Activated CD4-positive, alpha-beta memory T cell treated with anti-CD3 and anti-CD28 coated beads, Interleukin-2, amount 10 ng/mL, durations not matched to agents 7 days and 5 days (primary cell): ENCODE measurements at regions not wholly inside any gene's neighbourhood (a gene's known extent, or its start where the extent isn't known, plus 50 kb on each side); places are given as distances from the start of the nearest gene placed in this dataset.
"Not testable (repeated sequence)": the region's sequence is repeated elsewhere in the genome, so short reads cannot be mapped to it uniquely, and the experiment has no call there.

Experiments
- CTCF ChIA-PET: fragments of 350-600 bp; sonication (Branson Sonifier 250); formaldehyde crosslinking; loops from one replicate; lab custom pipeline; 2021; ENCODE audit warnings: antibody characterized with exemption, inconsistent platforms; lab: Charles Lee
- POLR2A ChIA-PET: fragments of 350-600 bp; sonication (Branson Sonifier 250); formaldehyde crosslinking; loops from one replicate; lab custom pipeline; 2021; ENCODE audit warnings: antibody characterized with exemption; lab: Charles Lee
- DNase-seq: peaks from one replicate; pipeline ENCODE4 v3.0.0-alpha.2; 2020
- H3K27ac Mint-ChIP-seq: one replicate; pipeline ENCODE4 v1.8.0; 2021; ENCODE audit warnings: mild to moderate bottlenecking, mixed read lengths
- H3K27me3 Mint-ChIP-seq: one replicate; pipeline ENCODE4 v1.8.0; 2021; ENCODE audit warnings: mixed read lengths
- H3K36me3 Mint-ChIP-seq: one replicate; pipeline ENCODE4 v1.8.0; 2021; ENCODE audit warnings: low read depth, mixed read lengths
- H3K4me1 Mint-ChIP-seq: one replicate; pipeline ENCODE4 v1.8.0; 2021; ENCODE audit warnings: mixed read lengths
- H3K4me3 Mint-ChIP-seq: one replicate; pipeline ENCODE4 v1.8.0; 2021; ENCODE audit warnings: mild to moderate bottlenecking, mixed read lengths
- H3K9me3 Mint-ChIP-seq: one replicate; pipeline ENCODE4 v1.8.0; 2021; ENCODE audit warnings: mixed read lengths

DNA sequence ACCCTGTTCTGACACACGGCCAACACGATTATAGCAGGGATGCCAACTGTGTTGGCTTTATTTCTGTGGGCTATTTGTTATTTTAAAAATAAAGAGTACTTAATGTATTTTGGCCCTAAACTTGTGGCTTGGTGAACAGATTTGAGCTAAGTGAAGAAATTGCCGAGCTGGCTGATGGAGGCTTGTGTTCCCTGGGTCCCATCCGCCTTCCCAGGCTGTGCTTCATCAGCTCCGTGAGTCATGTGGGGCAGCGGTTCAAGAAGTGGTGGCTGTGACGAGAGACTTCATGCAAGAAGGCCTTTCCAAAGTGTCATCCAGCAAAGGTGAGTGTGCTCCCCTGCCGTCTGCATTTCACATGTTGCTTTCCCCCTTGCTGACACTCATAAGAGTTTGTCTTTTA lies 73.6 kb upstream of the NCK2 start:
- H3K27ac Mint-ChIP-seq, result no peak overlapping the region
- H3K36me3 Mint-ChIP-seq, result peaks cover 6% of the 10 kb centered on the region
- no peak overlapping the region for H3K4me3 Mint-ChIP-seq
- H3K4me1 Mint-ChIP-seq, result peaks cover 13% of the 10 kb centered on the region
- ChIA-PET CTCF (no interaction called here), POLR2A (no interaction called here)
- no peak for DNase-seq
- H3K9me3 Mint-ChIP-seq, result peaks cover 18% of the 10 kb centered on the region
- H3K27me3 Mint-ChIP-seq, result peaks cover 5% of the 10 kb centered on the region

DNA sequence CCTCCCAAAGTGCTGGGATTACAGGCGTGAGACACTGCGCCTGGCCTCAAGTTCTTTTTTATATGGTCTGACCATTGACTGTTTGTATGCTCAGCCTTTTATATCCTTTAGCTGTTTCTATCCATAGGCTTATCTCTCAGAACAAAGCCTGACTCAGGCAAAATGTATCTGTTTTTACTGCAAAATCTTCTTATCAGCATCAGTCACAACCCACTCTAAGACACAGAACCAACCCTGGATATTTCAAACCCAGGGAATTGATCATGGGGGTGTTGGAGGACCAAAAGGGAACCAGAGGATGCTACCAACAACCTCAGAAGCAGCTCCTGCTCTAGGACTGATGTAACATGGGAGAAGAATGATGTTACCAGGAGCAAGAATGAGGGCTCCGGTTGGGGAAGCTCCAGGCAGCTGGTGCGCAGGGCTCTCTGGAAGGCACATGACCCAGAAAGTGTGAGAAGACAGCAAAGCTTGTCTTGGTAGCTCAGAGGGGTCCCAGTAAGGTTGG lies 75.3 kb upstream of the NCK2 start:
- Mint-ChIP-seq H3K27me3 (peaks cover 10% of the 10 kb centered on the region), H3K36me3 (peaks cover 12% of the 10 kb centered on the region), H3K27ac (no peak overlapping the region), H3K4me1 (peaks cover 3% of the 10 kb centered on the region), H3K4me3 (no peak overlapping the region), H3K9me3 (peaks cover 24% of the 10 kb centered on the region)
- CTCF ChIA-PET, result no interaction called here
- POLR2A ChIA-PET, result no interaction called here
- DNase-seq, result no peak

DNA sequence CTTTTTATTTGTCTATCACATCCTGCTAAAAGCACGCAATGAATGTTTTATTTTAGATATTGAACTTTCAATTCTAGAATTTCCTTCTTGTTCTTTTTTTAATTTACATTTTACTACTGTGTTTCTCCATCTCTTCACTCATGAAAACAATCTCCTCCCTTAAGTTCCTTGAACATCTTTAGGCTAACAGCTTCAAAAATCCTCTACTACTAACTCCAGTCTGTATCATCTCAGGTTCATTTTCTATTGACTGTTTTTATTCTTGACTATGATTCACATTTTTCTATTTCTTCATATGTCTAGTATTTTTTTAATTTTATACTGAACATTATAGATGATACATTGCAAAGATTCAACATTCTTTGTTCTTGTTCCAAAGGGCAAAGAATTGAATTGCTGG lies 79.2 kb upstream of the NCK2 start:
- DNase-seq, result no peak
- CTCF ChIA-PET, result no interaction called here
- peaks cover 21% of the 10 kb centered on the region for H3K27me3 Mint-ChIP-seq
- POLR2A ChIA-PET, result no interaction called here
- peaks cover 26% of the 10 kb centered on the region for H3K9me3 Mint-ChIP-seq
- peaks cover 12% of the 10 kb centered on the region for H3K36me3 Mint-ChIP-seq
- no peak overlapping the region for H3K4me3 Mint-ChIP-seq
- H3K4me1 Mint-ChIP-seq, result no peaks in the 10 kb centered on the region
- no peak overlapping the region for H3K27ac Mint-ChIP-seq

DNA sequence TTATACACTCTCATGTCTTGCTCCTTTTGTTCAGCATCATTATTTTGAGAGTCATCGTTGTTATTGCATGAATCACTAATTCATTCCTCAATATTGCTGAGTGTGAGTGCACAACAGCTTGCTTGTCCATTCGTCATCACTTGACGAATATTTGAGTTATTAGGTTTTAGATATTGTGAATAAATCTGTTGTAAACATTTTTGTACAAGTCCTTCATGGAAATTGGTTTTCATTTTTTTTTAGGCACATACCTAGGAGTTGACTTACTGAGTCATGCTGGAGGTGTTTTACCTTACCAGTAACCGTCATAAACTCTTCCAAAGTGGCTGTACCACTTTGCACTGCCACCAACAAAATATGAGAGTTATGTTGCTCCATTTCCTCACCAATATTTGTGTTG lies 84.2 kb upstream of the NCK2 start:
- Mint-ChIP-seq H3K27me3 (peaks cover 16% of the 10 kb centered on the region), H3K36me3 (peaks cover 5% of the 10 kb centered on the region), H3K27ac (no peak overlapping the region), H3K4me1 (no peaks in the 10 kb centered on the region), H3K9me3 (peaks cover 7% of the 10 kb centered on the region), H3K4me3 (no peak overlapping the region)
- ChIA-PET POLR2A (no interaction called here), CTCF (no interaction called here)
- DNase-seq, result no peak

DNA sequence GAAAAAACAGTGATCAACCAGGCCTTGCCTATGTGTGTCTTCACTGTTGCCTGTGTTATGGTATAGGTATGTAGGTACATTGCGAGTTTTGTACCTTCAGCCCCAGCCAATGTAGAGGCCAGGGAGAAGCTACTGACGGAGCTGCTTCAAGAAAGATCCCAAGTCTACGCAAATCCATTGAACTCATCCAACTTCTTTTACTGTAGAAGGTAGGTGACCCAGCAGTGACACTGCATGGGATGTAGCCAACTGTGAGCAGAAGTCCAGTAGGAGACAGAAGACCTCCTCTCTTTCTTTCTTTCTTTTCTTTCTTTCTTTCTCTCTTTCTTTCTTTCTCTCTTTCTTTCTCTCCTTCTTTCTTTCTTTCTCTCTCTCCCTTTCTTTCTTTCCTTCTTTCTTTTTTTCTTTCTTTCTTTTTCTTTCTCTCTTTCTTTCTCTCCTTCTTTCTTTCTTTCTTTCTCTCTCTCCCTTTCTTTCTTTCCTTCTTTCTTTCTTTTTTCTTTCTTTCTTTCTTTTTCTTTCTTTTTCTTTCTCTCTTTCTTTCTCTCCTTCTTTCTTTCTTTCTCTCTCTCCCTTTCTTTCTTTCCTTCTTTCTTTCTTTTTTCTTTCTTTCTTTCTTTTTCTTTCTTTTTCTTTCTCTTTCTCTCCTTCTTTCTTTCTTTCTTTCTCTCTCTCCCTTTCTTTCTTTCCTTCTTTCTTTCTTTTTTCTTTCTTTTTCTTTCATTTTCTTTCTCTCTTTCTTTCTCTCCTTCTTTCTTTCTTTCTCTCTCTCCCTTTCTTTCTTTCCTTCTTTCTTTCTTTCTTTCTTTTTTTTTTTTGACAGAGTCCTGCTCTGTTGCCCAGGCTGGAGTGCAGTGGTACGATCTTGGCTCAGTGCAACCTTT lies 88.7 kb upstream of the NCK2 start:
- H3K27me3 Mint-ChIP-seq, POLR2A ChIA-PET, H3K27ac Mint-ChIP-seq, DNase-seq, H3K9me3 Mint-ChIP-seq, H3K4me3 Mint-ChIP-seq, CTCF ChIA-PET, H3K36me3 Mint-ChIP-seq, H3K4me1 Mint-ChIP-seq: not testable (repeated sequence)

DNA sequence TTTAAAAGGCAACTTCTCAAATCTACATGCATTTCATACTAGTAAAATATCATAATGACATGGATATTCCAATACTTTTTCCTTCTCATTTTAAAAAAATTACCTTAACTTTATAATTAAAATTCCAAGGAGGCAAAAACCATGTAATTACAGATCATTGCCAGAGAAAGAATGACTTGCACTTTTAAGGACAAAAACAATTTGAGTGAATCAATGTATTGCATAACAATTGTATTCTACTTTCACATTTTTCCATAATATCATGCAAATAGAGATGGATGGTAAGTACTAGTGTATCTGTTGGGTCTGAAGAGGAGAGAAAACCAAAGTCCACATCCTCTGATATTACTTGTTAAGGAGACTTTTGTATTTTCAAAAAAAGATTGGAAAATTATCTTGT lies 89.5 kb upstream of the NCK2 start:
- CTCF ChIA-PET, result no interaction called here
- H3K4me1 Mint-ChIP-seq, result no peaks in the 10 kb centered on the region
- H3K9me3 Mint-ChIP-seq, result no peaks in the 10 kb centered on the region
- peaks cover under 1% of the 10 kb centered on the region for H3K27me3 Mint-ChIP-seq
- POLR2A ChIA-PET, result no interaction called here
- DNase-seq, result no peak
- H3K27ac Mint-ChIP-seq, result no peak overlapping the region
- H3K4me3 Mint-ChIP-seq, result no peak overlapping the region
- H3K36me3 Mint-ChIP-seq, result no peaks in the 10 kb centered on the region

DNA sequence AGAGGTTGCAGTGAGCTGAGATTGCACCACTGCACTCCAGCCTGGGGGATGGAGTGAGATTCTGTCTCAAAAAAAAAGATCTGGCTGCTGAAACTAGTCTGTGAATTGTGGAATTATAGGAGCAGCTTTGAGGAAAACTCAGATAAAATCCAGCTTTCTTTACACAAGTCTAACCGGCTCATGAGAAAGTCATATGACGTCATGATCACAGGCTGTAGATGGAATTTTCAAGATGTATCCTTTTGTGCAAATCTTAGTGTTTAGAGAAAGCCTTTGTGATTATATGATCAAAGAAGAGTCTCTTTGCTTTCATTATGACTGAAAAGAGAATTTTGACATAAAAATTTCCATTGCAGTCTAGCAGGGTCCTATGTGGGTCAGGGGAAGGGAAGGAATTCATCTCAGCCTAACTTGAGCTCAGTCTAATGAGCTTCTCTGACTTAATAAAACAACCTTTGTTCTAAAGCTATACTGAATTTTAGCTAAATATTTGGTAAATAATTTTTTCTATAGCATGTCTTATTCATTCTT lies 90.2 kb upstream of the NCK2 start:
- no peaks in the 10 kb centered on the region for H3K36me3 Mint-ChIP-seq
- H3K4me3 Mint-ChIP-seq, result no peak overlapping the region
- no peak overlapping the region for H3K27ac Mint-ChIP-seq
- ChIA-PET CTCF (no interaction called here), POLR2A (no interaction called here)
- no peaks in the 10 kb centered on the region for H3K9me3 Mint-ChIP-seq
- no peaks in the 10 kb centered on the region for H3K4me1 Mint-ChIP-seq
- no peak for DNase-seq
- H3K27me3 Mint-ChIP-seq, result no peaks in the 10 kb centered on the region

DNA sequence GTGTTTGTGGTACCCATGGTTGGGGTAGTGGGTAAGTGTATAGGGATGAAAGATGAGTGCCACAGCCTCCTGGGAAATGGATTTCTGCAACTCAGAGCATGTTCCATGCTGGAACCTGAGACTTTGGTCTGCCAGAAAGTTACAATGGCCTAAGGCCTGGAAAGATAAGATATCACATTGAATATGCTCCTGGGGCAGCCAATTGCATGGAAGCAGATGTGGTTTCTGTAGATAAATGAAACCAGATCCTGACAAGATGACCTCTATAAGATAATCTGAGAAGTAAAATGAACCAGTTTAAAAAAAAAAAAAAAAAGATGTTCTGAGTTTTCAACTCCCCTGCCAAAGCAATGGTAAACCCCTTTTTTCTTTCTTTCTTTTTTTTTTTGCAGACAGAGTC lies 91.4 kb upstream of the NCK2 start:
- no peak for DNase-seq
- Mint-ChIP-seq H3K36me3 (no peaks in the 10 kb centered on the region), H3K27ac (no peak overlapping the region), H3K4me1 (no peaks in the 10 kb centered on the region), H3K4me3 (no peak overlapping the region), H3K9me3 (no peaks in the 10 kb centered on the region), H3K27me3 (peaks cover 2% of the 10 kb centered on the region)
- ChIA-PET CTCF (no interaction called here), POLR2A (no interaction called here)

DNA sequence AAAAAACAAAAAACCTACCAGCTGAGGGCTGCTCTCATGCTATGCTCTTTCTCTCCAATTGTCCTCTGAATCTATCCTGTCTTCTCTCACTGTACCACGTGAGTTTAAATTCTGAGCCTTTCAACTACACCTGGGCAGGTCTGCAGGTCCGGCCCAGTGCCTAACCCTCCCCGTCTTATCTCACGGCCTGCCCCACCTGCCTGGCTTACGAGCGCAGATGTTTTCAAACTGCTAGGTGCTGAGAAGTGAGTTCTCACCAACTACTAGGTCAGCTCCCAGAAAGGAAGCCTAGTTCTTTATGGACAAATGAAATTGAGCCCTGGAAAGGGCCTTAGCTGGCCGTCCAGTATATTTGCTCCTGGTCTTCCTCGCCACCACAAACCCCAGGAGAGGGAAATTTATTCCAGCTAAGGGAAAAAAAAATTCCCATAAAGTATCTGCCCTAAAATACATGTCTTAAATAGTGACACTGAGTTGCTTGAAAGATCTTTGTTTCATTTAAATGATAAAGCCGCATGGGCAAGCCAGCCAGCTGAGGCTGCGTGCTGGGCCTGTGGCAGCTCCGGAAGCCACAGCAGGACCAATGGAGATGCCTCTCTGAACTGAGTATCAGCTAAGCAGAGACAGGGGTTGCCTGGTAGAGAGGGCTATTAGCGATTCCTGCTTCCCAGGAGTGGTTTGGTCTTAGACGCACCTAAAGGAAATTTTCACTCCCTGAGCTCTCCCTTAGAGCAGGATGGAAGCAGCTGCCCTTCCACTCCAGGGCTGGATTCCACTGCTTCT lies 92.5 kb upstream of the NCK2 start:
- ChIA-PET CTCF (no interaction called here), POLR2A (no interaction called here)
- H3K27ac Mint-ChIP-seq, result no peak overlapping the region
- no peaks in the 10 kb centered on the region for H3K9me3 Mint-ChIP-seq
- H3K27me3 Mint-ChIP-seq, result peaks cover 2% of the 10 kb centered on the region
- H3K4me1 Mint-ChIP-seq, result no peaks in the 10 kb centered on the region
- H3K4me3 Mint-ChIP-seq, result no peak overlapping the region
- no peaks in the 10 kb centered on the region for H3K36me3 Mint-ChIP-seq
- DNase-seq, result no peak

DNA sequence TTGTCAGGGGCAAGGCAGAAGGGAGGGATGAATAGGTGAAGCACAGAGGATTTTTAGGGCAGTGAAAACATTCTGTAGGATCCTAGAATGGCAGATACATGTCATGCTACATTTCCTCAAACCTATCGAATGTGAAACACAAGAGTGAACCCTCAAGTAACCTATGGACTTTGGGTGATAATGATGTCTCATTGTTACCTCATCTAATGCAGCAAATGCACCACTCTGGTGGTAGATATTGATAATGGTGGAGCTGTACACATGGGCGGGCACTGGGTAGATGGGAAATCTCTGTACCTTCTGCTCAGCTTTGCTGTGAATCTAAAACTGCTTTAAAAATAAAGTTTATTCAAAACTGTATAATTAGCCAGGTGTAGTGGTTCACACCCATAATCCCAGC lies 95.2 kb upstream of the NCK2 start:
- Mint-ChIP-seq H3K9me3 (no peaks in the 10 kb centered on the region), H3K36me3 (no peaks in the 10 kb centered on the region), H3K4me3 (no peak overlapping the region), H3K4me1 (no peaks in the 10 kb centered on the region), H3K27me3 (peaks cover 2% of the 10 kb centered on the region), H3K27ac (no peak overlapping the region)
- ChIA-PET CTCF (interaction anchor here (0.6 to 0.8 kb wide), 2 partner anchors 8 to 412 kb away, joined by 3 read pairs; no protein-coding TSS in a partner anchor), POLR2A (no interaction called here)
- no peak for DNase-seq

DNA sequence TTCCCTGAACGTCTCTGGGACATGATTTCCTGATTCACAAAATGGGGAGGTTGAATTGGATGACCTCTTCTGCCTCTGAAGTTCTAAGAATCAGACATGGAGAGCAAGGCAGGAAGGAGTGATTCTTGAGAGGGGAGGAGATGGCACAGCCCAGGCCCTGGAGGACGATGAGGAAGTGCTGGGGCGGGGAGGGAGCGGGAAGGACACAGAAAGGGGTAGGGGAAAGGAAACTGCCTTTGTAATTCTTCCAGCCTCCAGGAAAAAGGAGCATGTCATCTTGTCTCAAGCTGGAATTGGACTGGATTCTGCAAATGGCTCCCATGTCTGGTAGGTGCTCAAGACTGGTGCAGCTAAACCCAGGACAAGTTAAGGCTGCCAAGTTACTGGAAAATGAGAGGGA lies 97.0 kb upstream of the NCK2 start:
- Mint-ChIP-seq H3K9me3 (no peaks in the 10 kb centered on the region), H3K4me3 (no peak overlapping the region), H3K4me1 (no peaks in the 10 kb centered on the region), H3K36me3 (no peaks in the 10 kb centered on the region), H3K27ac (no peak overlapping the region), H3K27me3 (peaks cover 5% of the 10 kb centered on the region)
- DNase-seq, result no peak
- ChIA-PET CTCF (no interaction called here), POLR2A (no interaction called here)

DNA sequence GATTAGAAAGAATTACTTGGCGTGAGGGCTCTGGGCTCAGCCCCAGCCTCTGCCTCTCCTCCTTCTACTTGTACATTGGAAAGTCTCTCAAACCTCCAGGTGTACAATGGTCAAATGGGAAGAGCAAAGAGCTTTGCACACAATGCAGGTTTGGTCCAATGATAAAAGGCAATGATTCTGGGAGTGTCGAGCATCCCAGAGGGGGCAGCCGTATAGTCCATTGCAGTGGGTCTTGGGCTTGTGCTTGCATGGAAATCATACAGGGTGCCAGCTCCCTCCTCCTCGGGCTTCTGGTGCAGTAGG lies 98.0 kb upstream of the NCK2 start:
- no peaks in the 10 kb centered on the region for H3K4me1 Mint-ChIP-seq
- H3K27me3 Mint-ChIP-seq, result peaks cover 9% of the 10 kb centered on the region
- no peak overlapping the region for H3K27ac Mint-ChIP-seq
- POLR2A ChIA-PET, result no interaction called here
- CTCF ChIA-PET, result no interaction called here
- no peak for DNase-seq
- no peaks in the 10 kb centered on the region for H3K9me3 Mint-ChIP-seq
- no peaks in the 10 kb centered on the region for H3K36me3 Mint-ChIP-seq
- no peak overlapping the region for H3K4me3 Mint-ChIP-seq

DNA sequence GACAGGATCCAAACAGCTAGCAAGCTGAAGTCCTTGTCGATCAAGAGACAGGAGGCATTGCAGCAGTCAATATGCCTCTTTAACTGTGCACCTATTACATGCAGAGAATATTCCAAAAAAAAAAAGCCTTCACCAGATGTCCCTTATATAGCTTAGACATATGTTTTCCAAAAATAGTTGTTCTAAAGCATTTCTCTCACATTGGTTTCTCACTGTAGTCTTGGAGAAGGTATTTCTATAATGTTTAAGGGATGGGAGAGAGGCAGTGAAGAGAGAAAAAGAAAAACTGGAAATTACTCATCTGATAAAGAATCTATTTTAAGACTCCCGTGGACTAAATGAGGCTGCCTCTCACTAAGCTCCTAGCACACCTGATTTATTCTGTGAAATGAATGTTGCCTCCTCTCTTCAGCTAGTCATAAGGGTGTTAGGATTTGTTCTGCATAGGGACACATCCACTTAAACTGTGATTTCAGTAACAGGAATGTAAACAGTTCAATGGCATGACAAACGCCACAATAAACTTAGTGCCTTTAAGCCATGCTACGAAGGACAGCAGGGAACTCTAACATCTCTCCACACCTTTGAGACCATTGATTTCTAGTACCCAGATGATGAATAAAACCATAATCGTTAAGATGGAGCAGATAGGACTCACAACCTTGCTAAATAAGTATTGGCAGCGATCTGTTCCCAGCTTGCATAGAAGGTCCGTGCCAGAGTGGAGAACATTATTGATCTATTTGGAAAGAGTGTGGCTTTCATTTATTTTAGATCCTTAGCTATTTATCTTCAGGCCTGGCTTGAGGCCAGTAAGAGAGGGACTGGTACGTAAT lies 98.6 kb upstream of the NCK2 start:
- Mint-ChIP-seq H3K4me1 (no peaks in the 10 kb centered on the region), H3K4me3 (no peak overlapping the region), H3K27me3 (peaks cover 12% of the 10 kb centered on the region), H3K9me3 (no peaks in the 10 kb centered on the region), H3K27ac (no peak overlapping the region), H3K36me3 (no peaks in the 10 kb centered on the region)
- DNase-seq, result no peak
- ChIA-PET POLR2A (no interaction called here), CTCF (interaction anchor here (0.7 kb wide), 1 partner anchor 1403 kb away, joined by 3 read pairs; no protein-coding TSS in a partner anchor)
